ENCODE measurements at regions not wholly inside any gene's neighbourhood (a gene's known extent, or its start where the extent isn't known, plus 50 kb on each side); places are given as distances from the start of the nearest gene placed in this dataset.
"Not testable (repeated sequence)": the region's sequence is repeated elsewhere in the genome, so short reads cannot be mapped to it uniquely, and the experiment has no call there.

GRCh38 chr10:108957681-108958080 is 965.6 kb downstream of the XPNPEP1 start:
- Histone ChIP-seq H3K4me3 (ENCODE audit: control extremely low read depth in 1 of 5, extremely low read depth in 1 of 5, insufficient read depth in 1 of 5, low read depth in 2 of 5, low read length in 4 of 5) (no peak overlapping the region), H3K79me2 (ENCODE audit: control insufficient read depth, insufficient read depth, low read length) (no peaks in the 10 kb centered on the region), H4K20me1 (ENCODE audit: control insufficient read depth, insufficient read depth, low read length, poor library complexity, severe bottlenecking) (no peaks in the 10 kb centered on the region), H3K9me3 (ENCODE audit: control extremely low read depth in 1 of 3, control insufficient read depth in 2 of 3, insufficient read depth in 1 of 3, low read length in 2 of 3) (peaks cover 0 to 6% (median 0%) of the 10 kb centered on the region in 3 donors), H3K4me1 (ENCODE audit: control insufficient read depth in 2 of 2, insufficient read depth in 2 of 2, low read length in 2 of 2) (no peaks in the 10 kb centered on the region), H3K36me3 (replicated peaks in 1 of 2; ENCODE audit: control extremely low read depth in 1 of 2, control insufficient read depth in 1 of 2, extremely low read depth in 1 of 2, insufficient read depth in 2 of 2, low read length in 1 of 2) (no peaks in the 10 kb centered on the region), H3K27me3 (replicated peaks in 1 of 4; ENCODE audit: control extremely low read depth in 1 of 4, control insufficient read depth in 3 of 4, insufficient read depth in 4 of 4, low read length in 3 of 4) (no peaks in the 10 kb centered on the region), H3K9ac (ENCODE audit: low read length) (no peak overlapping the region), H3K27ac (ENCODE audit: low read length in 2 of 2) (no peak overlapping the region), H2AFZ (ENCODE audit: insufficient read depth, low read depth, low read length, poor library complexity, severe bottlenecking) (no peak overlapping the region), H3K4me2 (replicated peaks; ENCODE audit: low read depth, low read length, poor library complexity, severe bottlenecking) (no peak overlapping the region)
- no peaks in the 10 kb centered on the region for H3K4me1 Mint-ChIP-seq
- intact Hi-C loops (cut with micrococcal nuclease): no loop called here
- H3K9me3 Mint-ChIP-seq (ENCODE audit: insufficient read depth): no peaks in the 10 kb centered on the region
- TF ChIP-seq CTCF (IDR thresholded peaks at IDR 0.05) (no peak), EZH2 (IDR thresholded peaks at IDR 0.05; ENCODE audit: borderline replicate concordance, insufficient read depth, low read depth, low read length, poor library complexity, severe bottlenecking) (no peak)
- ChIA-PET CTCF (no interaction called here), POLR2A (no interaction called here)
- no peak for ATAC-seq (ENCODE audit: low read depth)
- no peak overlapping the region for H3K4me3 Mint-ChIP-seq
- WGBS (ENCODE audit: insufficient coverage): 100% methylated on average over 1 of the region's 3 CpGs
- peaks cover 2% of the 10 kb centered on the region for H3K27me3 Mint-ChIP-seq
- DNase-seq: no peak
- H3K27ac Mint-ChIP-seq: no peak overlapping the region

GRCh38 chr10:108956149-108956548 is 967.2 kb downstream of the XPNPEP1 start:
- Mint-ChIP-seq H3K4me3 (no peak overlapping the region), H3K9me3 (ENCODE audit: insufficient read depth) (peaks cover 2% of the 10 kb centered on the region), H3K27me3 (peaks cover 3% of the 10 kb centered on the region), H3K27ac (no peak overlapping the region), H3K4me1 (no peaks in the 10 kb centered on the region)
- ChIA-PET POLR2A (no interaction called here), CTCF (no interaction called here)
- no peak for ATAC-seq (ENCODE audit: low read depth)
- Histone ChIP-seq H3K4me2 (replicated peaks; ENCODE audit: low read depth, low read length, poor library complexity, severe bottlenecking) (no peak overlapping the region), H2AFZ (ENCODE audit: insufficient read depth, low read depth, low read length, poor library complexity, severe bottlenecking) (no peak overlapping the region), H3K79me2 (ENCODE audit: control insufficient read depth, insufficient read depth, low read length) (no peaks in the 10 kb centered on the region), H3K9ac (ENCODE audit: low read length) (no peak overlapping the region), H3K36me3 (replicated peaks in 1 of 2; ENCODE audit: control extremely low read depth in 1 of 2, control insufficient read depth in 1 of 2, extremely low read depth in 1 of 2, insufficient read depth in 2 of 2, low read length in 1 of 2) (no peaks in the 10 kb centered on the region), H3K4me3 (ENCODE audit: control extremely low read depth in 1 of 5, extremely low read depth in 1 of 5, insufficient read depth in 1 of 5, low read depth in 2 of 5, low read length in 4 of 5) (no peak overlapping the region), H3K9me3 (ENCODE audit: control extremely low read depth in 1 of 3, control insufficient read depth in 2 of 3, insufficient read depth in 1 of 3, low read length in 2 of 3) (peaks cover 0 to 6% (median 0%) of the 10 kb centered on the region in 3 donors), H4K20me1 (ENCODE audit: control insufficient read depth, insufficient read depth, low read length, poor library complexity, severe bottlenecking) (no peaks in the 10 kb centered on the region), H3K4me1 (ENCODE audit: control insufficient read depth in 2 of 2, insufficient read depth in 2 of 2, low read length in 2 of 2) (no peaks in the 10 kb centered on the region), H3K27ac (ENCODE audit: low read length in 2 of 2) (no peak overlapping the region), H3K27me3 (replicated peaks in 1 of 4; ENCODE audit: control extremely low read depth in 1 of 4, control insufficient read depth in 3 of 4, insufficient read depth in 4 of 4, low read length in 3 of 4) (no peaks in the 10 kb centered on the region)
- intact Hi-C loops (cut with micrococcal nuclease): no loop called here
- WGBS (ENCODE audit: insufficient coverage): 86% methylated on average over 1 of the region's 1 CpG
- TF ChIP-seq EZH2 (IDR thresholded peaks at IDR 0.05; ENCODE audit: borderline replicate concordance, insufficient read depth, low read depth, low read length, poor library complexity, severe bottlenecking) (no peak), CTCF (IDR thresholded peaks at IDR 0.05) (no peak)
- no peak for DNase-seq

GRCh38 chr10:108920029-108920428 is 1003.3 kb downstream of the XPNPEP1 start:
- CTCF ChIA-PET; H3K27me3 ChIP-seq (replicated peaks in 1 of 4; ENCODE audit: control extremely low read depth in 1 of 4, control insufficient read depth in 3 of 4, insufficient read depth in 4 of 4, low read length in 3 of 4); DNase-seq; intact Hi-C loops (cut with micrococcal nuclease); H2AFZ ChIP-seq (ENCODE audit: insufficient read depth, low read depth, low read length, poor library complexity, severe bottlenecking); POLR2A ChIA-PET; H3K4me3 Mint-ChIP-seq; H3K27me3 Mint-ChIP-seq; H3K4me1 ChIP-seq (ENCODE audit: control insufficient read depth in 2 of 2, insufficient read depth in 2 of 2, low read length in 2 of 2); H3K9me3 ChIP-seq (ENCODE audit: control extremely low read depth in 1 of 3, control insufficient read depth in 2 of 3, insufficient read depth in 1 of 3, low read length in 2 of 3); H3K27ac Mint-ChIP-seq; H3K9ac ChIP-seq (ENCODE audit: low read length); ATAC-seq (ENCODE audit: low read depth); H3K4me3 ChIP-seq (ENCODE audit: control extremely low read depth in 1 of 5, extremely low read depth in 1 of 5, insufficient read depth in 1 of 5, low read depth in 2 of 5, low read length in 4 of 5); H3K27ac ChIP-seq (ENCODE audit: low read length in 2 of 2); H3K4me2 ChIP-seq (replicated peaks; ENCODE audit: low read depth, low read length, poor library complexity, severe bottlenecking); H3K36me3 ChIP-seq (replicated peaks in 1 of 2; ENCODE audit: control extremely low read depth in 1 of 2, control insufficient read depth in 1 of 2, extremely low read depth in 1 of 2, insufficient read depth in 2 of 2, low read length in 1 of 2); H3K79me2 ChIP-seq (ENCODE audit: control insufficient read depth, insufficient read depth, low read length); H3K4me1 Mint-ChIP-seq; H4K20me1 ChIP-seq (ENCODE audit: control insufficient read depth, insufficient read depth, low read length, poor library complexity, severe bottlenecking): not testable (repeated sequence)
- peaks cover 12% of the 10 kb centered on the region for H3K9me3 Mint-ChIP-seq (ENCODE audit: insufficient read depth)

All from B cell (primary cell).